Heart left ventricle (tissue), 13 donors: ENCODE measurements at regions not wholly inside any gene's neighbourhood (a gene's known extent, or its start where the extent isn't known, plus 50 kb on each side); places are given as distances from the start of the nearest gene placed in this dataset.

Experiments
- POLR2A ChIP-seq, 2 donors: fragments of 450-650 bp; IDR thresholded peaks; one replicate each; pipeline ENCODE4 v1.6.1; 2017; ENCODE audit warnings: antibody characterized with exemption in 2 of 2, mild to moderate bottlenecking in 2 of 2, moderate library complexity in 2 of 2
- TF ChIP-seq, protein P1 (sequence below), 12 donors: fragments of 200-600 bp; sonication (generic) in 4 of 12; IDR thresholded peaks; one replicate each; pipeline versions ENCODE4 v1.5.0 to v1.8.0; 2018 to 2022; ENCODE audit warnings: antibody characterized with exemption in 12 of 12, mild to moderate bottlenecking in 5 of 12
- donor health status: ischemic (EF 13 %, LVEDD 7.1; RV severe dilation, severe dysfunction).
- donor health status: DM: no; HTN: yes; CAD: no.
- donor health status: DM: no; HTN: no; CAD: no.
- donor health status: ischemic (EF 25% LVEDD 6.9; RV normal size, moderate dysfunction).
- donor health status: ischemic (EF 25% LVEDD 5.7; RV mildly dilated, moderate dysfunction).
- donor health status: ischemic (EF 35%, LVEDD 5.7; RV mildly dilated, moderate dysfunction).
- donor health status: nonischemic (EF 11% LVEDD 7.7; RV severe dilation, severe dysfunction).
- donor health status: DM: yes; HTN: yes; CAD: no.
- donor health status: PGD.
- donor health status: ischemic (EF 29% LVEDD 5.4; RV normal size, mild dysfunction).
- donor health status: nonischemic (EF 23%, LVEDD 6.1; RV moderate dilation, normal function).

DNA sequence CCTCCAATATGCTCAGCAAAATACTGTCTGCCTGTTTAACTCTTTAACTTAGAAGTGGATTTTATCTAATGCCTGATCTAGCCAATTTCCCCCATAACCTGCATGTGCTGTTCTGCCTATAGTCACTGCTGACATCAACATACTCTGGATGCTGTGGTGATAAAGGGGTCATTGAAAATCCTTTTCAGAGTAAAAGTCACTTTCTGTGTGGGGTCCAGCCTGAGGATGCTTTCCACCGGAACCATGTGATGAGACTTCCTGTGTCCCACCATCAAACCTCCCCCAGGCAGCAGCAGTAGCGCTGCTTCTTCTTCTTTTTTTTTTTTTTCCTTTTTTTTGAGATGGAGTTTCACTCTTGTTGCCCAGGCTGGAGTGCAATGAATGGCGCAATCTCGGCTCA is 607.0 kb downstream of the BCL11B start:
- TF ChIP-seq, protein P1, sequence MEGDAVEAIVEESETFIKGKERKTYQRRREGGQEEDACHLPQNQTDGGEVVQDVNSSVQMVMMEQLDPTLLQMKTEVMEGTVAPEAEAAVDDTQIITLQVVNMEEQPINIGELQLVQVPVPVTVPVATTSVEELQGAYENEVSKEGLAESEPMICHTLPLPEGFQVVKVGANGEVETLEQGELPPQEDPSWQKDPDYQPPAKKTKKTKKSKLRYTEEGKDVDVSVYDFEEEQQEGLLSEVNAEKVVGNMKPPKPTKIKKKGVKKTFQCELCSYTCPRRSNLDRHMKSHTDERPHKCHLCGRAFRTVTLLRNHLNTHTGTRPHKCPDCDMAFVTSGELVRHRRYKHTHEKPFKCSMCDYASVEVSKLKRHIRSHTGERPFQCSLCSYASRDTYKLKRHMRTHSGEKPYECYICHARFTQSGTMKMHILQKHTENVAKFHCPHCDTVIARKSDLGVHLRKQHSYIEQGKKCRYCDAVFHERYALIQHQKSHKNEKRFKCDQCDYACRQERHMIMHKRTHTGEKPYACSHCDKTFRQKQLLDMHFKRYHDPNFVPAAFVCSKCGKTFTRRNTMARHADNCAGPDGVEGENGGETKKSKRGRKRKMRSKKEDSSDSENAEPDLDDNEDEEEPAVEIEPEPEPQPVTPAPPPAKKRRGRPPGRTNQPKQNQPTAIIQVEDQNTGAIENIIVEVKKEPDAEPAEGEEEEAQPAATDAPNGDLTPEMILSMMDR (IDR thresholded peaks at IDR 0.05) = no peak
- TF ChIP-seq POLR2A (IDR thresholded peaks at IDR 0.05) = no peak
